Motor neuron (in vitro differentiated cells): ENCODE measurements at regions not wholly inside any gene's neighbourhood (a gene's known extent, or its start where the extent isn't known, plus 50 kb on each side); places are given as distances from the start of the nearest gene placed in this dataset.

Experiments
- ATAC-seq, 8 experiments: fragments of 200-7000 bp; cut with Tn5 transposase; replicated peaks in 6 of 8; 2 replicates each; pipeline ENCODE4 v1.8.0; 2021; ENCODE audit warnings: mild to moderate bottlenecking in 8 of 8, moderate library complexity in 8 of 8
- H3K27ac ChIP-seq, 2 donors: fragments of 250-450 bp; sonication (Bioruptor Pico); 2 replicates each; pipeline ENCODE4 v1.9.0; 2021; ENCODE audit warnings: antibody characterized with exemption in 2 of 2, mild to moderate bottlenecking in 2 of 2, moderate library complexity in 1 of 2
- H3K4me1 ChIP-seq, 2 donors: fragments of 250-450 bp; sonication (Bioruptor Pico); replicated peaks in 1 of 2; 2 replicates each; pipeline ENCODE4 v1.6.1; 2021; ENCODE audit warnings: antibody characterized with exemption in 2 of 2, mild to moderate bottlenecking in 2 of 2, moderate library complexity in 1 of 2
- H3K4me3 ChIP-seq, 5 donors: fragments of 250-450 bp; sonication (Bioruptor Pico); 2 replicates each; pipeline ENCODE4 v1.9.0; 2021; ENCODE audit warnings: antibody characterized with exemption in 5 of 5, mild to moderate bottlenecking in 5 of 5, moderate library complexity in 4 of 5
- WGBS, 10 experiments: fragments of 450-650 bp; shearing (Covaris generic); methylation state at CpG; one replicate each; pipeline ENCODE4 v1.0.0; 2022; 5-methylcytosine and 5-hydroxymethylcytosine counted together
- in situ Hi-C, 9 experiments: fragments of 400-800 bp; cut with MboI; loops; one replicate each; pipeline ENCODE4 v1.15.0; 2021; ENCODE audit warnings: low sequenced_read_pairs in 9 of 9, low pct_unique_long_range_greater_than_20kb in 2 of 9; ENCODE audit not compliant: unreplicated experiment in 9 of 9

DNA sequence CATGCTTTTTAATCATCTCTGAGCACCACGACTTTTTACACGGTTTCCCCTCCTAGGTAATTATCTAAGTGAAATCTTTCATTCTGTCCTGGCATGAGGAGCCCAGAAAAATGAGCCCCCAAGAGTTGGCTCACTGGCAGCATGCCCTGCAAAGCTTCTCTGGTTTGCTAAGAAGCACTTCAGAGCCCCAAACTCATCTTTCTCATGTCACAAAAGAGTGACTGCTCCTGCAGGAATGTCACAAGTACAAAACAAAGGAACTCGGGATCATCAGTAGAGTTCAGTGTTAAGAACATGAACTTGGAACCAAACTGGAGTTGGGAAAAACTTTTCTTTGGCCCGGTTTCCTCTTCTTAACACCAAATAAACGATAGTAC, 123.9 kb downstream of the FOXB1 start:
- 0 to 73% (median 15%) methylated on average over 1 to 5 of the region's 5 CpGs for WGBS, 10 experiments
- peaks cover 15 to 18% of the 10 kb centered on the region in 2 donors for H3K4me1 ChIP-seq
- ATAC-seq = peak; percentile 22 to 37 (median 32)
- in situ Hi-C loops = no loop called here
- peak overlapping the region in 4 of 5 donors; percentile 7 to 29 (median 16) for H3K4me3 ChIP-seq
- H3K27ac ChIP-seq = no peak overlapping the region

GRCh38 chr15:60128710-60129109, 124.6 kb downstream of the FOXB1 start:
- 27 to 64% (median 40%) methylated on average over 3 to 5 of the region's 5 CpGs; no CpG with 5 or more reads in 2 of the 10 experiments for WGBS, 10 experiments
- no peak for ATAC-seq
- H3K27ac ChIP-seq = no peak overlapping the region
- no peak overlapping the region for H3K4me3 ChIP-seq
- H3K4me1 ChIP-seq = peaks cover 15 to 18% of the 10 kb centered on the region in 2 donors
- in situ Hi-C loops = no loop called here

GRCh38 chr15:60130398-60130797, 126.3 kb downstream of the FOXB1 start:
- in situ Hi-C loops = no loop called here
- Histone ChIP-seq H3K4me3 (no peak overlapping the region), H3K4me1 (peaks cover 15 to 18% of the 10 kb centered on the region in 2 donors), H3K27ac (no peak overlapping the region)
- ATAC-seq = no peak
- 0 to 100% (median 65%) methylated on average over 1 of the region's 1 CpG; no CpG with 5 or more reads in 2 of the 10 experiments for WGBS, 10 experiments

- WGBS, 10 experiments = 67 to 100% (median 93%) methylated on average over 1 to 6 of the region's 7 CpGs; no CpG with 5 or more reads in 2 of the 10 experiments
- no peak for ATAC-seq
- H3K4me1 ChIP-seq = peaks cover 15 to 18% of the 10 kb centered on the region in 2 donors
- no peak overlapping the region for H3K4me3 ChIP-seq
- no peak overlapping the region for H3K27ac ChIP-seq
- in situ Hi-C loops = no loop called here
Measured at GRCh38 chr15:60130821-60131220, 126.7 kb downstream of the FOXB1 start.

GRCh38 chr15:60134609-60135008, 130.5 kb downstream of the FOXB1 start:
- in situ Hi-C loops = no loop called here
- no peak overlapping the region for H3K27ac ChIP-seq
- WGBS, 10 experiments = 83 to 100% (median 94%) methylated on average over 1 of the region's 1 CpG; no CpG with 5 or more reads in 6 of the 10 experiments
- no peak for ATAC-seq
- H3K4me3 ChIP-seq = no peak overlapping the region
- no peaks in the 10 kb centered on the region for H3K4me1 ChIP-seq

DNA sequence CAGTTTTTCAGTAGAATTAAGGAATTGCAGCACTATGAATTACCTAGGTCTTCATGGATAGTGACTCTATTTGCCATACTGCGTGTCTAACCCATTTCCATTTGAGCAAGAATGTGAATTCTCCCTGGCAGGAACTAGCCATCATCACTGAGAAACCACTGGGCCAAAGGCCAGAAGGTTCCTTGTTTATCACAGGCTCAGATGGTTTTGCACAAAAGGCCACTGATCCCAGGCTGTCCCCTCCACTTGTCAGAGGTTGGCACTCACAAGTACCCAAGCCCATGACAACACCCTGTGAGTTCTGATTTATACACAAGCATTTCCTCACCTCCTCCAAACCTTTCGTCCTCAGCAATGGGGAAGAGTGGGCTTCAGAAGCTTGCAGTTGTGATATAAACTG, 131.8 kb downstream of the FOXB1 start:
- in situ Hi-C loops = no loop called here
- no peaks in the 10 kb centered on the region for H3K4me1 ChIP-seq
- no peak overlapping the region for H3K27ac ChIP-seq
- H3K4me3 ChIP-seq = no peak overlapping the region
- ATAC-seq = no peak
- WGBS, 10 experiments = 44 to 96% (median 83%) methylated on average over 1 to 2 of the region's 2 CpGs; no CpG with 5 or more reads in 5 of the 10 experiments

DNA sequence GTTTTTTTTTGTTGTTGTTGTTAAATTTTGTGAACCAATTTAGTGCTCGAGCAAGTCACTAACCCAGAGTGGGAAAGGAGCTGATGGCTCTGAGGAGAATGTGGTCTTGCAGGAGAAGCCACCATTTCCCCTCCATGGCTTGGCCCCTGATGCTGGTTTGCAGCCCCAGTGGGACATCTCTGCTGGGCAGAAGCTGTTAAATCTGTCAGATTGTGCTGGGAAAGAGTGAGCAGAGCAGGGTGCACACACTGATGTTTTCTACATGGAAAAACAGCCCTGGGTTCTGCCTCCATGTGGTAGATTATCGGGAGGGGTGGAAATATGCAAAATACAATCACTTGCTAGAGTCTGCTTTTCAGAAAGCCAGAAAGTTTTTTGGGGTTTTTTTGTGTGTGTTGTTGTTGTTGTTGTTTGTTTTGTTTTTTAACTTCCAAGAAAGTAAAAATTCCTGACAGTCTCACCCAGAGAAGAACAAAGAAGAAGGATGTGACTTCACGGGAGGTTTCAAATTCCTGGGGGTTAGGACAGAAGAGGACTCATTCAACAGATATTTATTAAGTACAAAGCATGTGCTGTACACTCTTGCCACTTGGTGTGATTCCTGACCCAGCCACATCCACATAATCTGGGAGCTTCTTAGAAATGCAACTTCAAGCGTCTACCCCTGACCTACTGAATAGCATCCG, 133.7 kb downstream of the FOXB1 start:
- ATAC-seq = peak in 3 of 8 experiments; percentile 25 to 46 (median 25)
- 7 to 94% (median 63%) methylated on average over 1 to 5 of the region's 5 CpGs; no CpG with 5 or more reads in 1 of the 10 experiments for WGBS, 10 experiments
- in situ Hi-C loops = no loop called here

GRCh38 chr15:60138397-60138968, 134.4 kb downstream of the FOXB1 start:
- 20 to 100% (median 90%) methylated on average over 1 to 3 of the region's 3 CpGs for WGBS, 10 experiments
- no peak for ATAC-seq
- Histone ChIP-seq H3K4me1 (no peaks in the 10 kb centered on the region), H3K27ac (no peak overlapping the region), H3K4me3 (no peak overlapping the region)
- in situ Hi-C loops = no loop called here

More for the DNA sequence above, 133.7 kb downstream of the FOXB1 start:
- no peak overlapping the region for H3K27ac ChIP-seq
- H3K4me3 ChIP-seq = no peak overlapping the region
- H3K4me1 ChIP-seq = no peaks in the 10 kb centered on the region

DNA sequence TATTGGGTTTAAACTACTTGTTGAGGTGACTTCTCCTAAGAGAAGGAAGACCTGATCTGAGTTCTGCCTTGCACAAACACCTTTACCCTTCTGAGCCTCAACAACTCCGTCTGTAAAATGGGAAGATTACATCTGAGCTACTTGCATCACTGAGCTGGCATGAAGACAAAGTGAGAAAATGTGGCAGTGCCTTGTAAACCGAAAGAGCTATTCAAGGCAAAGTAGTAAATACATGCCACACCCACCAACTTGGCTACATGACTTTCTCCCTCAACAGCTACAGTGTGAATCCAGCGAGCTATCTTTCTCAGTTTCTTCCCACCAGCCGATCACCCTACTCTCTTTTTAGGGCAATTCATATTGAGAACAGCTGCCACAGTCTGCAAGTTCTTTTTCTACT, 148.3 kb downstream of the FOXB1 start:
- 13 to 100% (median 92%) methylated on average over 1 to 3 of the region's 4 CpGs; no CpG with 5 or more reads in 1 of the 10 experiments for WGBS, 10 experiments
- no peak overlapping the region for H3K27ac ChIP-seq
- ATAC-seq = no peak

DNA sequence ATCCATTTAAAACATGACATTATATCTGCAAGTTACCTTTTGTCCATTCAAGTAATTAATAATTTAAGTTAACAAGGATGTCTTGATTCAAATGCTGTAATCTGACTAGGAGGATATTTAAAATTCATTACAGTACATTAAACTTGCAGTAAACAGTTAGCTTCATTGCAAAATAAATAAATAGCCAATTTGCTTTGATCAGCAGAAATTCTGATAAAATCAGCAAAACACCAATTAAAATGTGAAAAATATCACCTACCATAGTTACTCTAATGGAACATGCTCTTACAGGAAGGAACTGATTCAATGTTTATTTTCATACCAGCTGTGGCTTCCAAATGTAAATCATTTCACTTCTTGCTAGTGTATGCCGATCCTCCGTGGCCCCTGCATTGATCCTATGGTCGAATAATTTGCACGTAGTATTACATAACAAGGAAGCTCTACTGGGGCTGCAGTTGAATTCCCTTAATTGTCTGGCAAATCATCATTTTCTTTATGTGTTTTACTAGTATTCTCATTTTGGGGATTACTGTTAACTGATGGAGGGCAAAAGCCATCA, 150.7 kb downstream of the FOXB1 start:
- in situ Hi-C loops = loop anchor here in 1 of 9 experiments (25.0 kb wide), 1 partner anchor 418 kb away; no protein-coding TSS in a partner anchor
- ATAC-seq = peak in 2 of 8 experiments; percentile 18 to 59
- H3K27ac ChIP-seq = no peak overlapping the region

More for the DNA sequence above, 148.3 kb downstream of the FOXB1 start:
- in situ Hi-C loops = loop anchor here in 1 of 9 experiments (25.0 kb wide), 1 partner anchor 415 kb away; no protein-coding TSS in a partner anchor
- Histone ChIP-seq H3K4me3 (no peak overlapping the region), H3K4me1 (peaks cover 6 to 12% of the 10 kb centered on the region in 2 donors)

GRCh38 chr15:60155661-60156060, 151.6 kb downstream of the FOXB1 start:
- in situ Hi-C loops = loop anchor here in 1 of 9 experiments (25.0 kb wide), 1 partner anchor 418 kb away; no protein-coding TSS in a partner anchor
- peak in 2 of 8 experiments; percentile 81 to 86 for ATAC-seq
- H3K4me1 ChIP-seq = peaks cover 6 to 12% of the 10 kb centered on the region in 2 donors
- H3K4me3 ChIP-seq = no peak overlapping the region
- 0 to 100% (median 64%) methylated on average over 1 to 3 of the region's 3 CpGs; no CpG with 5 or more reads in 1 of the 10 experiments for WGBS, 10 experiments
- H3K27ac ChIP-seq = no peak overlapping the region

More for the DNA sequence above, 150.7 kb downstream of the FOXB1 start:
- 14 to 93% (median 40%) methylated on average over 1 to 4 of the region's 4 CpGs; no CpG with 5 or more reads in 3 of the 10 experiments for WGBS, 10 experiments
- no peak overlapping the region for H3K4me3 ChIP-seq
- H3K4me1 ChIP-seq = peaks cover 6 to 12% of the 10 kb centered on the region in 2 donors

- in situ Hi-C loops = loop anchor here in 1 of 9 experiments (25.0 kb wide), 1 partner anchor 424 kb away; no protein-coding TSS in a partner anchor
- no peak for ATAC-seq
- WGBS, 10 experiments = 37 to 89% (median 60%) methylated on average over 2 to 5 of the region's 5 CpGs; no CpG with 5 or more reads in 3 of the 10 experiments
- H3K4me1 ChIP-seq = peaks cover 0 to 15% of the 10 kb centered on the region in 2 donors
- no peak overlapping the region for H3K4me3 ChIP-seq
- H3K27ac ChIP-seq = no peak overlapping the region
Measured at GRCh38 chr15:60160909-60161308, 156.8 kb downstream of the FOXB1 start.

DNA sequence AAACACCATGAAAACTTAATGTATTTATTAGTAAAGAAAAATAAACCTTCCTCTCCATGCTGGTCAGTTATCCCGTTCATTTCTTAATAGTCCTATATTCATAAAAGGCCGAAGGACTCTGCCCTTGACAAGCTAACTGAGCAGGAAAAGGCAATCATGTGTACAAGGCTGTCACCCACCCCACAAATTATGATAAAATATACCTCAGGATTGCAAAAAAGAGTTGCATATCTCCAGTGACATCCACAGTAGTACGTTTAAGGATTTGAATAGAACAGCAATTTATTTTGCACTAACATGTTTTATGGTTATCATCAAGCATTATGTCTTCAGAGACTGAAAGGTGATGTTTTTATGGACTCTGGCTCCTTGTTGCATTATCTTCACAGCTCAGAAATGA, 157.6 kb downstream of the FOXB1 start:
- H3K4me1 ChIP-seq = peaks cover 0 to 15% of the 10 kb centered on the region in 2 donors
- H3K27ac ChIP-seq = no peak overlapping the region
- in situ Hi-C loops = loop anchor here in 1 of 9 experiments (25.0 kb wide), 1 partner anchor 424 kb away; no protein-coding TSS in a partner anchor
- no peak overlapping the region for H3K4me3 ChIP-seq
- 20 to 100% (median 62%) methylated on average over 1 to 3 of the region's 3 CpGs; no CpG with 5 or more reads in 1 of the 10 experiments for WGBS, 10 experiments
- peak in 4 of 8 experiments; percentile 31 to 74 (median 59) for ATAC-seq
